ENCODE measurements at regions not wholly inside any gene's neighbourhood (a gene's known extent, or its start where the extent isn't known, plus 50 kb on each side); places are given as distances from the start of the nearest gene placed in this dataset.

DNA sequence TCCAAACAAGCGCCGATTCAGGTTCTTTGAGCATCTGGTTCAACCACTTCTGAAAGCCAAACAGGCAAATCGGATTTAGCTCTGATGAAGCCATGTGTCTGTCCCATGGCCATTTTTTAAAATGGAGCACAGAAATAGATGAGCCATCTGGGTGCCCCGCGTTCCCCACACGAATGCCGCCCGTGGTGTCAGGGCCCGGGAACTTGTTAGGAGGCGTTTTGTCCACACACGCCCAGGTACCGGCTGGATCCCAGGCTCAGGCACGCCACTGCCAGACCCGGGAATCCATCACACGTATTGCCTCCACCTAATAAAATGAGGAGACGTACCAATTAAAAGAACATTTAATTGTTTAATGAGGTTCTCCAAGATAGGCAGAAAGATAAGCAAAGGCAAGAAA lies 374.4 kb upstream of the SALL3 start:
- TF ChIP-seq, protein P1, sequence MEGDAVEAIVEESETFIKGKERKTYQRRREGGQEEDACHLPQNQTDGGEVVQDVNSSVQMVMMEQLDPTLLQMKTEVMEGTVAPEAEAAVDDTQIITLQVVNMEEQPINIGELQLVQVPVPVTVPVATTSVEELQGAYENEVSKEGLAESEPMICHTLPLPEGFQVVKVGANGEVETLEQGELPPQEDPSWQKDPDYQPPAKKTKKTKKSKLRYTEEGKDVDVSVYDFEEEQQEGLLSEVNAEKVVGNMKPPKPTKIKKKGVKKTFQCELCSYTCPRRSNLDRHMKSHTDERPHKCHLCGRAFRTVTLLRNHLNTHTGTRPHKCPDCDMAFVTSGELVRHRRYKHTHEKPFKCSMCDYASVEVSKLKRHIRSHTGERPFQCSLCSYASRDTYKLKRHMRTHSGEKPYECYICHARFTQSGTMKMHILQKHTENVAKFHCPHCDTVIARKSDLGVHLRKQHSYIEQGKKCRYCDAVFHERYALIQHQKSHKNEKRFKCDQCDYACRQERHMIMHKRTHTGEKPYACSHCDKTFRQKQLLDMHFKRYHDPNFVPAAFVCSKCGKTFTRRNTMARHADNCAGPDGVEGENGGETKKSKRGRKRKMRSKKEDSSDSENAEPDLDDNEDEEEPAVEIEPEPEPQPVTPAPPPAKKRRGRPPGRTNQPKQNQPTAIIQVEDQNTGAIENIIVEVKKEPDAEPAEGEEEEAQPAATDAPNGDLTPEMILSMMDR (conservative IDR thresholded peaks at IDR 0.05; ENCODE audit: low read length): no peak
- DNase-seq (ENCODE audit: low read depth): no peak
- no peak overlapping the region for H3K4me3 ChIP-seq (ENCODE audit: low read length)

- TF ChIP-seq, protein P1 (conservative IDR thresholded peaks at IDR 0.05; ENCODE audit: low read length): no peak
- no peak for DNase-seq (ENCODE audit: low read depth)
These were observed 372.4 kb upstream of the SALL3 start for GRCh38 chr18:78607221-78607620.

GRCh38 chr18:78607784-78608183 lies 371.8 kb upstream of the SALL3 start:
- H3K4me3 ChIP-seq (ENCODE audit: low read length): no peak overlapping the region
- DNase-seq (ENCODE audit: low read depth): no peak
- TF ChIP-seq, protein P1 (conservative IDR thresholded peaks at IDR 0.05; ENCODE audit: low read length): no peak

More at GRCh38 chr18:78607221-78607620, 372.4 kb upstream of the SALL3 start:
- no peak overlapping the region for H3K4me3 ChIP-seq (ENCODE audit: low read length)

DNA sequence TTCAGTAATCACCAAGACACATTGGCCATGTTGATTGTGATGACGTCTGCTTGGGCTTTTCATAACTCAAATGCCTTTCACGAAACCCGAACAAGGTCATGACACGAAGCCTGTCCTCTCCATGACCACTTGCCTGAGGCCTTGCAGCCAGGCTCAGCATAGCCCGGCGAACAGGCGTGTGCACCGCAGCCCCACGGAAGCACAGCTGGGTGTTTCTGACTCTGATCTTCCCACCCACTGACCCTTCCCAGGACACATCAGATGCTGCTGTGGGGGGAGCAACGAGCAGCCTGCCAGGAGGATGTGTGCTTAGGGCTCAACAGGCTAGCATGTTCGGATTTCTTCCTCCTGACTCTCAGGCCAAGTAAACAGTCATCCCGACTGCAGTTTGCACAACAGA lies 369.4 kb upstream of the SALL3 start:
- no peak overlapping the region for H3K4me3 ChIP-seq (ENCODE audit: low read length)
- no peak for DNase-seq (ENCODE audit: low read depth)
- TF ChIP-seq, protein P1 (conservative IDR thresholded peaks at IDR 0.05; ENCODE audit: low read length): no peak

GRCh38 chr18:78611201-78611800 lies 368.3 kb upstream of the SALL3 start:
- no peak for DNase-seq (ENCODE audit: low read depth)

GRCh38 chr18:78611869-78612268 lies 367.7 kb upstream of the SALL3 start:
- TF ChIP-seq, protein P1 (conservative IDR thresholded peaks at IDR 0.05; ENCODE audit: low read length): no peak
- no peak for DNase-seq (ENCODE audit: low read depth)
- H3K4me3 ChIP-seq (ENCODE audit: low read length): no peak overlapping the region

More at GRCh38 chr18:78611201-78611800, 368.3 kb upstream of the SALL3 start:
- TF ChIP-seq, protein P1 (conservative IDR thresholded peaks at IDR 0.05; ENCODE audit: low read length): no peak
- no peak overlapping the region for H3K4me3 ChIP-seq (ENCODE audit: low read length)

GRCh38 chr18:78612318-78612717 lies 367.3 kb upstream of the SALL3 start:
- TF ChIP-seq, protein P1 (conservative IDR thresholded peaks at IDR 0.05; ENCODE audit: low read length): no peak
- DNase-seq (ENCODE audit: low read depth): no peak
- H3K4me3 ChIP-seq (ENCODE audit: low read length): no peak overlapping the region

All from AG10803 (cell line).